HG03064 (cell line): ENCODE measurements at regions not wholly inside any gene's neighbourhood (a gene's known extent, or its start where the extent isn't known, plus 50 kb on each side); places are given as distances from the start of the nearest gene placed in this dataset.
"Not testable (repeated sequence)": the region's sequence is repeated elsewhere in the genome, so short reads cannot be mapped to it uniquely, and the experiment has no call there.

ENCODE experiments used
- ATAC-seq: cut with Tn5 transposase; IDR thresholded peaks from one replicate; pipeline ENCODE4 v1.9.1; 2021; ENCODE audit warnings: low read depth; ENCODE audit not compliant: unreplicated experiment

GRCh38 chr12:72723732-72724131 is 451.6 kb downstream of the TRHDE start:
- no peak for ATAC-seq

- ATAC-seq = no peak
Measured at GRCh38 chr12:72729451-72730010, 457.4 kb downstream of the TRHDE start.

GRCh38 chr12:72734581-72734980 is 462.4 kb downstream of the TRHDE start:
- no peak for ATAC-seq

- ATAC-seq = no peak
Measured at GRCh38 chr12:72738811-72739210, 466.6 kb downstream of the TRHDE start.

- no peak for ATAC-seq
Measured at GRCh38 chr12:72740064-72740463, 467.9 kb downstream of the TRHDE start.

GRCh38 chr12:72742568-72742967 is 470.4 kb downstream of the TRHDE start:
- ATAC-seq = no peak

GRCh38 chr12:72746048-72746447 is 473.9 kb downstream of the TRHDE start:
- no peak for ATAC-seq

GRCh38 chr12:72747111-72747849 is 475.1 kb downstream of the TRHDE start:
- no peak for ATAC-seq

- ATAC-seq = no peak
Measured at GRCh38 chr12:72748971-72749370, 476.8 kb downstream of the TRHDE start.

GRCh38 chr12:72753571-72753970 is 481.4 kb downstream of the TRHDE start:
- ATAC-seq = no peak

- not testable (repeated sequence) for ATAC-seq
Measured at GRCh38 chr12:72754026-72754425, 481.9 kb downstream of the TRHDE start.

- no peak for ATAC-seq
Measured at GRCh38 chr12:72766517-72766916, 494.3 kb downstream of the TRHDE start.

- no peak for ATAC-seq
Measured at GRCh38 chr12:72774023-72774422, 501.9 kb downstream of the TRHDE start.

GRCh38 chr12:72777806-72778205 is 505.6 kb downstream of the TRHDE start:
- no peak for ATAC-seq

GRCh38 chr12:72790273-72790672 is 518.1 kb downstream of the TRHDE start:
- no peak for ATAC-seq

GRCh38 chr12:72792889-72793288 is 520.7 kb downstream of the TRHDE start:
- ATAC-seq = no peak

GRCh38 chr12:72793796-72794195 is 521.6 kb downstream of the TRHDE start:
- no peak for ATAC-seq

GRCh38 chr12:72815421-72815820 is 543.3 kb downstream of the TRHDE start:
- ATAC-seq = no peak

GRCh38 chr12:72828662-72829324 is 556.6 kb downstream of the TRHDE start:
- ATAC-seq = no peak

GRCh38 chr12:72829838-72830237 is 557.7 kb downstream of the TRHDE start:
- ATAC-seq = no peak

GRCh38 chr12:72832024-72832423 is 559.9 kb downstream of the TRHDE start:
- no peak for ATAC-seq

- ATAC-seq = no peak
Measured at GRCh38 chr12:72836194-72836593, 564.0 kb downstream of the TRHDE start.
